ENCODE measurements at regions not wholly inside any gene's neighbourhood (a gene's known extent, or its start where the extent isn't known, plus 50 kb on each side); places are given as distances from the start of the nearest gene placed in this dataset.

DNA sequence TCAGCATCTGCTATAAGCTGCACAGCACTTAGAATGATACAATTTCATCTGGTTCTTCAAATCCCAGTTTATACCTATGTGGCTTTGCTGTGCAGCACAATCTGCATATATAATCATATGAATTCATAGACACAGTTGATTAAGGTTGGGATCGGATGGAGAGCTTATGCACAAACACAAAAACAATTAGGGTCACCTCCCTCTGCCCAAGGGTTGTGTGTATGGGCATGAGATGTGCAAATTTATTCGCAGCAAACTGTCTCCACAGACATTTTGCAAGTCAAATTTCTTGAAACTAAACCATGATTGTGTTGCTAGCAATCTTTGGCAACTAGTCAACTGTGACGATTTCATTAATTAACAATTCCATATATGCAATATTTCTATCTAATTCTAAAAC, 955.7 kb downstream of the SORCS3 start:
- Histone ChIP-seq H3K4me1 (ENCODE audit: control insufficient read depth in 1 of 2, insufficient read depth in 2 of 2, low read length in 2 of 2) (no peaks in the 10 kb centered on the region), H3K4me2 (ENCODE audit: low read length) (no peak overlapping the region), H4K12ac (ENCODE audit: low read depth, low read length) (no peak overlapping the region), H4K91ac (ENCODE audit: low read depth, low read length) (no peak overlapping the region), H3K23ac (ENCODE audit: low read length) (no peak overlapping the region), H3K9ac (ENCODE audit: low read length) (no peak overlapping the region), H3K27ac (ENCODE audit: low read depth, low read length) (no peak overlapping the region), H2AFZ (ENCODE audit: insufficient read depth, low read length, poor library complexity) (no peak overlapping the region), H2BK5ac (ENCODE audit: low read depth, low read length, poor library complexity) (no peak overlapping the region), H3K14ac (ENCODE audit: low read length) (no peak overlapping the region), H4K8ac (ENCODE audit: low read depth, low read length) (no peak overlapping the region), H2BK120ac (ENCODE audit: insufficient read depth, low read length, poor library complexity) (no peak overlapping the region), H3K4me3 (ENCODE audit: low read depth, low read length) (no peak overlapping the region), H3K36me3 (ENCODE audit: control insufficient read depth in 1 of 2, insufficient read depth in 2 of 2, low read length in 2 of 2) (no peaks in the 10 kb centered on the region), H3K18ac (ENCODE audit: low read length) (no peak overlapping the region), H3K27me3 (ENCODE audit: insufficient read depth, low read length) (no peaks in the 10 kb centered on the region), H3K4ac (ENCODE audit: low read depth, low read length) (no peak overlapping the region), H2BK12ac (ENCODE audit: low read length) (no peak overlapping the region), H3K9me3 (ENCODE audit: insufficient read depth, low read depth, low read length) (no peaks in the 10 kb centered on the region), H2AK5ac (ENCODE audit: low read length) (no peak overlapping the region), H3K79me2 (ENCODE audit: control insufficient read depth, insufficient read depth, low read length, poor library complexity) (no peaks in the 10 kb centered on the region), H3K79me1 (ENCODE audit: low read length) (no peaks in the 10 kb centered on the region)
- no peak for DNase-seq
- no CpG with 5 or more reads among the region's 3 CpGs for WGBS (ENCODE audit: extremely low coverage, insufficient coverage, insufficient read length)

DNA sequence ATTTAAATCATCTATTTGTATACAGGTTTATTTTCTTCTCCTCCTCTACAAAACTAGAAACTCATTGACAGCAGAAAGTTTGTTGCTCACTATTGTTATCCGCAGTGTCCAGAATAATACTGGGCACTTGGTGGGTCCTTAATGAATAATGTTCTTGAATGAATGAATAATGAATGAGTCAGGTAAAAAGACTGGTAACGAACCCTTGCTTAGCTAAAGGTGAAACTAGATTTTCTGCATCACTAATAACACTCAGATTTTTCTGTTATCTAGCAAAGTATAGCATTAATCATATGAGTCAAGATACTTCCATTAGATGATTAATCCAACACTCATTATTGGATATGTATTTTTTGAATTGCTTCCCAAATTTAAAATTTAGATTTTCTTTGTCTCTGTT, 953.2 kb downstream of the SORCS3 start:
- no peak overlapping the region for H3K4me3 ChIP-seq (ENCODE audit: low read depth, low read length)
- no peak for DNase-seq
- no CpG with 5 or more reads among the region's 2 CpGs for WGBS (ENCODE audit: extremely low coverage, insufficient coverage, insufficient read length)
- H3K4me1 ChIP-seq (ENCODE audit: control insufficient read depth in 1 of 2, insufficient read depth in 2 of 2, low read length in 2 of 2) = no peaks in the 10 kb centered on the region
- no peak overlapping the region for H2BK12ac ChIP-seq (ENCODE audit: low read length)
- no peaks in the 10 kb centered on the region for H3K27me3 ChIP-seq (ENCODE audit: insufficient read depth, low read length)
- no peak overlapping the region for H3K4me2 ChIP-seq (ENCODE audit: low read length)
- no peak overlapping the region for H4K91ac ChIP-seq (ENCODE audit: low read depth, low read length)
- no peak overlapping the region for H3K23ac ChIP-seq (ENCODE audit: low read length)
- H2AFZ ChIP-seq (ENCODE audit: insufficient read depth, low read length, poor library complexity) = no peak overlapping the region
- H4K12ac ChIP-seq (ENCODE audit: low read depth, low read length) = no peak overlapping the region
- H3K18ac ChIP-seq (ENCODE audit: low read length) = no peak overlapping the region
- H3K36me3 ChIP-seq (ENCODE audit: control insufficient read depth in 1 of 2, insufficient read depth in 2 of 2, low read length in 2 of 2) = no peaks in the 10 kb centered on the region
- no peaks in the 10 kb centered on the region for H3K9me3 ChIP-seq (ENCODE audit: insufficient read depth, low read depth, low read length)
- no peak overlapping the region for H3K4ac ChIP-seq (ENCODE audit: low read depth, low read length)
- no peak overlapping the region for H2AK5ac ChIP-seq (ENCODE audit: low read length)
- no peak overlapping the region for H2BK5ac ChIP-seq (ENCODE audit: low read depth, low read length, poor library complexity)
- no peaks in the 10 kb centered on the region for H3K79me2 ChIP-seq (ENCODE audit: control insufficient read depth, insufficient read depth, low read length, poor library complexity)
- no peak overlapping the region for H3K27ac ChIP-seq (ENCODE audit: low read depth, low read length)
- no peak overlapping the region for H3K14ac ChIP-seq (ENCODE audit: low read length)
- no peak overlapping the region for H3K9ac ChIP-seq (ENCODE audit: low read length)
- no peak overlapping the region for H4K8ac ChIP-seq (ENCODE audit: low read depth, low read length)
- no peak overlapping the region for H2BK120ac ChIP-seq (ENCODE audit: insufficient read depth, low read length, poor library complexity)
- H3K79me1 ChIP-seq (ENCODE audit: low read length) = no peaks in the 10 kb centered on the region

DNA sequence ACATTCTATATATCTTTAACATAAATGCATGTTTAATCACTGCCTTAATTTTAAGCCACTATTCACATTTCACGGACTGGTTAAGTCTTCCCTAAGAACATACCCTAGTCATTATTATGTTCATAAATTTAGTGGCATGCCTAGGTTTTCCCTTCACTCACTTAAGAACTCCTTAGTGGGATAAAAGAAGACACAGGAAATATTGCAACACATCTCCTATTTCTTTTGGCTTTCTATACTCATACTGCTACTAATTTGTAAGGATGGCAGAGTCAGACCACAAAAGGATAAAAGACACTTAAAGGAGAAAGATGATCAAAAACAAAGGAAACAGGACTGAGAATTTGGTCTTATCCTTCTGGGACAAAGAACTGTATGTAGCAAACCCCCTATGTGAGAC, 951.4 kb downstream of the SORCS3 start:
- Histone ChIP-seq H3K4me3 (ENCODE audit: low read depth, low read length) (no peak overlapping the region), H3K18ac (ENCODE audit: low read length) (no peak overlapping the region), H3K27me3 (ENCODE audit: insufficient read depth, low read length) (no peaks in the 10 kb centered on the region), H3K4me2 (ENCODE audit: low read length) (no peak overlapping the region), H3K79me2 (ENCODE audit: control insufficient read depth, insufficient read depth, low read length, poor library complexity) (no peaks in the 10 kb centered on the region), H4K91ac (ENCODE audit: low read depth, low read length) (no peak overlapping the region), H2AFZ (ENCODE audit: insufficient read depth, low read length, poor library complexity) (no peak overlapping the region), H3K9me3 (ENCODE audit: insufficient read depth, low read depth, low read length) (no peaks in the 10 kb centered on the region), H3K14ac (ENCODE audit: low read length) (no peak overlapping the region), H3K27ac (ENCODE audit: low read depth, low read length) (no peak overlapping the region), H4K12ac (ENCODE audit: low read depth, low read length) (no peak overlapping the region), H3K36me3 (ENCODE audit: control insufficient read depth in 1 of 2, insufficient read depth in 2 of 2, low read length in 2 of 2) (no peaks in the 10 kb centered on the region), H2BK5ac (ENCODE audit: low read depth, low read length, poor library complexity) (no peak overlapping the region), H2BK12ac (ENCODE audit: low read length) (no peak overlapping the region), H3K79me1 (ENCODE audit: low read length) (no peaks in the 10 kb centered on the region), H2AK5ac (ENCODE audit: low read length) (no peak overlapping the region), H3K23ac (ENCODE audit: low read length) (no peak overlapping the region), H3K9ac (ENCODE audit: low read length) (no peak overlapping the region), H3K4ac (ENCODE audit: low read depth, low read length) (no peak overlapping the region), H2BK120ac (ENCODE audit: insufficient read depth, low read length, poor library complexity) (no peak overlapping the region), H3K4me1 (ENCODE audit: control insufficient read depth in 1 of 2, insufficient read depth in 2 of 2, low read length in 2 of 2) (no peaks in the 10 kb centered on the region), H4K8ac (ENCODE audit: low read depth, low read length) (no peak overlapping the region)
- DNase-seq = no peak
- no CpG with 5 or more reads among the region's 1 CpG for WGBS (ENCODE audit: extremely low coverage, insufficient coverage, insufficient read length)

DNA sequence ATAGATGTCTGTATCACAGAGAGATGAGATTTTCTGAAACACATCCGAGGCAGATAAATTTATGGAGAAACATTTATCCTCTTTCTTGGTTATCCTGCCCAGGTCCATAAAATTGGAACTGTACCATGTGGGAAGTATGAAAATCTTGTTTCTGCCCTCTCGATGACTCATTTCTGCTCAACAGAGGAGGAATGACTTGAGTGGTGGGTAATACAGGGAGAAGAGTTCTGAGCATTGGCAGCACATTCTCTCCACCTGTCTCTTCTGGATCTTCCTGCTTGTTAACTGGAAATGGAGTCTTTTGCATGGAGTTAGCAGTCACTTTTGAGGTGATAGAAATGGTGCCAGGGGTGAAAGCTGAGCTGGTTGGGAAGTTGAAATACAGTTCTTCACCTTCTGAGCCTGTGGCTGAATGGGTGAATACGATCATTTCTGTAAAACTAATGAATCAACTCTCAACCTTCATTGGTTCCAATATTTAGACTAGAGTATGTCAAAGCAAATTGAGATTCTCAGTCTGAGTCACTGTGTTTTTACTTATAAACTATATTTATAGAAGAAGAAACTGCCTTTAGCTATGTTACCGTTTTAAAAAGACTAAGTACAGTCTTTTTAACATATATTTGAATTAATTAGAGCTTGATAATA, 945.5 kb downstream of the SORCS3 start:
- no peak overlapping the region for H3K4me2 ChIP-seq (ENCODE audit: low read length)
- H3K27me3 ChIP-seq (ENCODE audit: insufficient read depth, low read length) = no peaks in the 10 kb centered on the region
- no peak overlapping the region for H4K12ac ChIP-seq (ENCODE audit: low read depth, low read length)
- no peaks in the 10 kb centered on the region for H3K79me2 ChIP-seq (ENCODE audit: control insufficient read depth, insufficient read depth, low read length, poor library complexity)
- no peaks in the 10 kb centered on the region for H3K36me3 ChIP-seq (ENCODE audit: control insufficient read depth in 1 of 2, insufficient read depth in 2 of 2, low read length in 2 of 2)
- no peak overlapping the region for H3K27ac ChIP-seq (ENCODE audit: low read depth, low read length)
- H4K91ac ChIP-seq (ENCODE audit: low read depth, low read length) = no peak overlapping the region
- H2BK12ac ChIP-seq (ENCODE audit: low read length) = no peak overlapping the region
- H3K4ac ChIP-seq (ENCODE audit: low read depth, low read length) = no peak overlapping the region
- H4K8ac ChIP-seq (ENCODE audit: low read depth, low read length) = no peak overlapping the region
- no peak overlapping the region for H2BK120ac ChIP-seq (ENCODE audit: insufficient read depth, low read length, poor library complexity)
- H3K9me3 ChIP-seq (ENCODE audit: insufficient read depth, low read depth, low read length) = no peaks in the 10 kb centered on the region
- H2AFZ ChIP-seq (ENCODE audit: insufficient read depth, low read length, poor library complexity) = no peak overlapping the region
- no peak overlapping the region for H2BK5ac ChIP-seq (ENCODE audit: low read depth, low read length, poor library complexity)
- no peaks in the 10 kb centered on the region for H3K79me1 ChIP-seq (ENCODE audit: low read length)
- no peak overlapping the region for H3K18ac ChIP-seq (ENCODE audit: low read length)
- no peak overlapping the region for H2AK5ac ChIP-seq (ENCODE audit: low read length)
- no peak overlapping the region for H3K14ac ChIP-seq (ENCODE audit: low read length)
- H3K23ac ChIP-seq (ENCODE audit: low read length) = no peak overlapping the region
- H3K4me3 ChIP-seq (ENCODE audit: low read depth, low read length) = no peak overlapping the region
- peaks cover 0 to 5% of the 10 kb centered on the region in 2 experiments for H3K4me1 ChIP-seq (ENCODE audit: control insufficient read depth in 1 of 2, insufficient read depth in 2 of 2, low read length in 2 of 2)
- no CpG with 5 or more reads among the region's 4 CpGs for WGBS (ENCODE audit: extremely low coverage, insufficient coverage, insufficient read length)
- peak in 1 of 2 donors; percentile 10 for DNase-seq
- no peak overlapping the region for H3K9ac ChIP-seq (ENCODE audit: low read length)

Data from trophoblast cell (in vitro differentiated cells and primary cell).